Stimulated activated naive B cell treated with anti-CD40 and anti-IgM and Interleukin-4, amounts not matched to agents 10 μg/mL and 1 μg/mL and 100 μg/mL, for 72 hours (primary cell): ENCODE measurements at regions not wholly inside any gene's neighbourhood (a gene's known extent, or its start where the extent isn't known, plus 50 kb on each side); places are given as distances from the start of the nearest gene placed in this dataset.
"Not testable (repeated sequence)": the region's sequence is repeated elsewhere in the genome, so short reads cannot be mapped to it uniquely, and the experiment has no call there.

Source experiments
- ATAC-seq, 2 donors: fragments of 150-1000 bp; cut with Tn5 transposase; replicated peaks; 2 replicates each; pipeline ENCODE4 v1.10.0; 2021; ENCODE audit warnings: moderate library complexity in 1 of 2
- DNase-seq: peaks from one replicate; pipeline ENCODE4 v3.0.0; 2021
- H3K27ac Mint-ChIP-seq: one replicate; pipeline ENCODE4 v1.8.0; 2022; ENCODE audit warnings: mild to moderate bottlenecking, mixed read lengths
- H3K27me3 Mint-ChIP-seq, 2 donors: one replicate each; pipeline ENCODE4 v1.8.0; 2022; ENCODE audit warnings: mixed read lengths in 2 of 2
- H3K36me3 Mint-ChIP-seq, 2 donors: one replicate each; pipeline ENCODE4 v1.8.0; 2022; ENCODE audit warnings: mixed read lengths in 2 of 2, mild to moderate bottlenecking in 1 of 2
- H3K4me1 Mint-ChIP-seq, 2 donors: one replicate each; pipeline ENCODE4 v1.8.0; 2022; ENCODE audit warnings: mixed read lengths in 2 of 2, mild to moderate bottlenecking in 1 of 2
- H3K4me3 Mint-ChIP-seq, 2 donors: one replicate each; pipeline ENCODE4 v1.8.0; 2022; ENCODE audit warnings: mild to moderate bottlenecking in 2 of 2, mixed read lengths in 2 of 2, moderate library complexity in 1 of 2
- H3K9me3 Mint-ChIP-seq, 2 donors: one replicate each; pipeline ENCODE4 v1.8.0; 2022; ENCODE audit warnings: mixed read lengths in 2 of 2, mild to moderate bottlenecking in 1 of 2

DNA sequence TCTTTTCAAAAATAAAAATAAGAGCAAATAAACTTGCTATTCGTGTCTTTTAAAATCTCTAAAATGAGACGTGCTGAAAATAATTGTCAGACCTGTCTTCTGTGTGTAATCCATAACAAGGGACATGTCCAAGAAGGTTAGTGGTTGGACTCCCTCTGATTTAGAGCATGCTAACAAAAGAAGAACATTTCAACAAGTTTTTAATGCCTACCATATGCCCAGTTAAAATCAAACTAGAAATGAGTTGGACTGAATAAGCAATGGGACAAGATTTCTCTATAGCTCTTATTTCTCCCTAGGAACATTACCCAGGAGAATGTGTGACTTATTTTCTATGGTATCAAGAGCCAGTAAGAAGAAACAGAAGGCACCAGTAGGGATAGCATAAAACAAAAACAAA is 689.7 kb upstream of the SOX9 start:
- Mint-ChIP-seq H3K27ac (no peak overlapping the region), H3K4me1 (no peaks in the 10 kb centered on the region), H3K9me3 (peaks cover 3 to 4% of the 10 kb centered on the region in 2 donors), H3K27me3 (no peaks in the 10 kb centered on the region), H3K4me3 (no peak overlapping the region), H3K36me3 (no peaks in the 10 kb centered on the region)
- no peak for DNase-seq
- no peak for ATAC-seq

DNA sequence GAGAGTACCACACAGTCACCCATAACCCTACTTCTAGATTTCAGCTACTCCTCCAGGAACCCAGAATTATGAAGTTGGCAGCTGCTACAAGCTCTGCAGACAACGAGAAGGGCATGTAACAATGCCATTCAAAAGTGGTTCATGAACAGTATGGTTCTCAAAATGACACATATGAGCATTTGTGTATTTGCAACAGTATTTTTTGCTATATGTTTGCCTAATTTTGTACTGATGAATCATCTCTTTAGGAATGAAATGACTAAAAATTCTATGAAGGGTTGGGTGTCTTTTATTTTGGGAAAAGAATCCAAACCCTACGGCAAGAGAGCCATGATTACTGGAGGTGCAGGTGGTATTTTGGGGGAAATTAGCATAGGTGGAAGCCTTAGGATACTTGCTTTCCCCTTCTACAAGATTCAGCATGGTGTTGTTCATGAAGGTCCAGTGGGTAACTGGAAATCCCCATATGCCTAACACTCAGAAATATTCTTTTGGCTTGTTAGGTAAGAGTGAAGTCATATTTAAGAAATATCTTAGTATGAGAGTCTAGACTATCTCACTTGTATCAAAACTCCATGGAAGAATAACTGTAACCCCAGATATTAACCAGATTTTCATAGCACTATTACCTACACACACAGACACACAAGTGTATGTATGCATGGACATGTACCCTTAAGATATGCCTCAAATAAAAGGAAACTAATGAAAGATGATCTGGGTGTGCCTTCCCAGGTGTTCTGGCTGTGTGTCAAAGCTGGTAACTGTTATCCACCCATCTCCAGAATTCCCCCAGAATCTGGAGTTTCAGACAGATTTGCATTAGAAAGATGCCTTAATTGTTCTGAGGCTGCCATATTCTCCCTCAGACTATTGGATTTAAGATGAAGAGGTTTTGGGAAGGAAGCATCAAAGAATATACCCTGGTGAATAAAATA is 688.2 kb upstream of the SOX9 start:
- Mint-ChIP-seq H3K27me3 (no peaks in the 10 kb centered on the region), H3K4me1 (no peaks in the 10 kb centered on the region), H3K9me3 (peaks cover 3 to 4% of the 10 kb centered on the region in 2 donors), H3K27ac (no peak overlapping the region), H3K36me3 (no peaks in the 10 kb centered on the region), H3K4me3 (no peak overlapping the region)
- DNase-seq: no peak
- no peak for ATAC-seq

DNA sequence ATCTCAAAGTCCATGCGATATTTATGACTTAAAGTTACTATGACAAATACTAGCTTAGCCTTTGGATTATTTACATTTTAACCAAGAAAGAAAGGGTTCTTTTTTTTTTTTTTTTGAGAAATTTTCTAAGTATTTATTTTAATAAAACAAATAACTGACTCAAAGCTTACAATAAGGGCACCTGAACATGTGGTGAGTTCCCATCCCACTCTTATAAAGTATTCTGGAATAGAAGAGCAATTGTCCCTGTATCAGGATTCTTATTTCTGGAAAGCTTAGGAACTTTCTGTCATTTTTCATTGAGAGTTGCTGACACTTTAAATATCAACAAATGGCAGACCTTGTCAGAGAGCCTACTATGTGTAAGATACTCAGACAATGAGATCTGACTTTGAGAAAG is 686.1 kb upstream of the SOX9 start:
- ATAC-seq: no peak
- no peaks in the 10 kb centered on the region for H3K27me3 Mint-ChIP-seq
- H3K9me3 Mint-ChIP-seq: no peaks in the 10 kb centered on the region
- no peak overlapping the region for H3K27ac Mint-ChIP-seq
- H3K4me3 Mint-ChIP-seq: no peak overlapping the region
- no peak for DNase-seq
- no peaks in the 10 kb centered on the region for H3K36me3 Mint-ChIP-seq
- no peaks in the 10 kb centered on the region for H3K4me1 Mint-ChIP-seq

DNA sequence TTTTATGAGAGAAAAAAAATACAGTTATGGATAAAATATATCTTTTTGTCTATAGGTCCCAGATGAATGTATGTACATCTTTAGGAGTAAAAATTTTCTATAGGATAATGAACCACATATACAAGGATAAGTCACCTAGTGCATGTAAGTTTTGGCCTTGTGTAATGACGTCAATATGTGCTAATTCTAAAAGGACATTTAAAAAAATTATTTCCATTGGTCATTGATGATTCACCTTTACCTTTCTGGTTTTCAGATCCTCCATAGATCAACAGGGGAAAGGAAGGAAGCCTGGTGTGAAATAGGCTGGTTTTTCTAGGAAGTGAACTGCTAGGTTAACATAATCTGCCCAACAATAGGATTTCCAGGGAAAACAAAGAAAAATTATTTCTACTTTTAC is 684.3 kb upstream of the SOX9 start:
- Mint-ChIP-seq H3K9me3 (peaks cover 0 to 2% of the 10 kb centered on the region in 2 donors), H3K36me3 (no peaks in the 10 kb centered on the region), H3K4me3 (no peak overlapping the region), H3K27me3 (no peaks in the 10 kb centered on the region), H3K27ac (no peak overlapping the region), H3K4me1 (no peaks in the 10 kb centered on the region)
- DNase-seq (no peak), ATAC-seq (no peak)

DNA sequence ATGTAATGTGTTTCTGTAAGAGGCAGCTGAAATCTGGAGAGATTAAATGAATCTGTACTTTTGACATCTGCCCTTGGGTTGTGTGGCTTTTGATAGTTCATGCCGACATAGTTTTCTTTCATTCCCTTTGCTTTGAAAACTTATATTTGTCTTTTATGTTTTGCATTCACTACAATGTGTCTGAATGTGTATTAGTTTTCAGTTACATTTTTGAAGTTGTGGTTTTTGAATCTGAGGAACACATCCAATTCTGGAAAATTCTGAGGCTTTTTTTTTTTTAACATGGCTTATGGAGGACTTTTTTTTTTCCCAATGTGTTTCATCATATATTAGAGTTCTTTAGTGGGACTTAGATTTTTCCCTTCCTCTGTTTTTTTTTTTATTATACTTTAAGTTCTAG is 683.7 kb upstream of the SOX9 start:
- no peak for ATAC-seq
- H3K36me3 Mint-ChIP-seq: no peaks in the 10 kb centered on the region

DNA sequence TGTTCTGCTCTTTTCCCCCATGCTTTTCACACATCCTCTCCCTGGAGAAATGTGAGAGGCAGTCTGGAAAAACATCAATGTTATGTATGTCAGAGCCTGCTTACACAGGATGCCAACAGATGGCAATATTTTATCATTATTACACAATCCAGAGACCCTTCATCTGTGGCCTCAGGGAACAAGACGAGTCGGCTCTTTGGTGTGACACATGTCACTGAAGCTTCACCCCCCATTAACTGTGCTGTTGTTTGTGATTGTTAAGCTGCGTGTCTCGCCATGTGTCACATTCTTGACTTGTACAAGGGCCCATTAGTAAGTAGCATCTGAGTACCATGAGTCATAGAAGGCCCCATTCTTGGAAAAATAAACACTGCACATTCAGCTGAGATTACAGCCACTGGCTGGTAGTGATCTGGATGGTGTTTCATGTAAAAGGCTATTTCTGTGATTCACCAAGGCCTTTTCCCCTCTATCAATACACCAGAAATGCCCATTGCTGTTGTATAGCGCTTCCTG is 682.1 kb upstream of the SOX9 start:
- ATAC-seq: no peak
- Mint-ChIP-seq H3K4me1 (no peaks in the 10 kb centered on the region), H3K9me3 (peaks cover 0 to 2% of the 10 kb centered on the region in 2 donors), H3K4me3 (no peak overlapping the region), H3K27me3 (no peaks in the 10 kb centered on the region), H3K36me3 (no peaks in the 10 kb centered on the region), H3K27ac (no peak overlapping the region)
- no peak for DNase-seq

More for the DNA sequence above, 683.7 kb upstream of the SOX9 start:
- no peak for DNase-seq
- Mint-ChIP-seq H3K9me3 (peaks cover 0 to 2% of the 10 kb centered on the region in 2 donors), H3K4me3 (no peak overlapping the region), H3K27ac (no peak overlapping the region), H3K4me1 (no peaks in the 10 kb centered on the region), H3K27me3 (no peaks in the 10 kb centered on the region)

DNA sequence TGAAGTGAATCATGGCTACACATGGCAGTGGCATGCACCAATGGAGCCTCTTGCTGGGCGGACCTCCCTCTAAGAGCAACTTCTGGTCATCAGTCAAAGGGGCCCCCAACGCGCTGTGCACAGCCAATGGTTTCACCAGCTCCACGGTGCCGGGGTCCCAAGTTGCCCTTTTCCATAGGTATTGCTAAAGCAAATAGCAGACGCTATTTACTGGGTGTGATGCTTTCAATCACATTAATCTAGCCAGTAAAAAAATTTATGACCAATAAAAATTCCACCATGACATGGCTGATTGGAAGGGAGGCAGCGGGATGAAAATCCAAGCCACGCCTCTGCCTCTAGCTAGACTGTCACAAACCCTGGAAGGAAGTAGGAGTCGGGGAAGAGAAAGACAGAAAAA is 680.3 kb upstream of the SOX9 start:
- Mint-ChIP-seq H3K4me3 (no peak overlapping the region), H3K4me1 (no peaks in the 10 kb centered on the region), H3K36me3 (no peaks in the 10 kb centered on the region), H3K27me3 (no peaks in the 10 kb centered on the region), H3K9me3 (peaks cover 0 to 2% of the 10 kb centered on the region in 2 donors), H3K27ac (no peak overlapping the region)
- no peak for ATAC-seq
- DNase-seq: no peak

DNA sequence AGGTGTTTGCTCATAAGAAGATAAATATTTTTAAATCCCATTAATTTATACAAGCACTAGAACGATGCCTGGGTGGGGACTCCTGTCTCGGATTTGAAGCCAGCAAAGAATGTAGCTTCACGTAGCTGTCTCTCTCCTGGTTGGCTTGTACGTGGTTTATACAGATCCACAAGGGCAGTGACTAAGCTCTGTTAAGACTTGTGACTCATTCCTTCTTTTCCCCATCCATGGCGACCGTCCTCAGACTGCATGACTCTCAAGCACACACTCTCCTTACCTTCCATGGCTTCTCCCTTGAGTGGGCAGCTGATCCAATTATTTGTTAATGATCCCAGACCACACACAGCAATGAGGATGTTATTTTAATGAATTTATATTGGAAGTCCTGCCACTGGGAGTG is 679.7 kb upstream of the SOX9 start:
- no peak overlapping the region for H3K4me3 Mint-ChIP-seq
- DNase-seq (no peak), ATAC-seq (no peak)
- no peak overlapping the region for H3K27ac Mint-ChIP-seq
- H3K36me3 Mint-ChIP-seq: no peaks in the 10 kb centered on the region
- H3K27me3 Mint-ChIP-seq: no peaks in the 10 kb centered on the region
- H3K4me1 Mint-ChIP-seq: no peaks in the 10 kb centered on the region
- H3K9me3 Mint-ChIP-seq: peaks cover 0 to 3% of the 10 kb centered on the region in 2 donors

DNA sequence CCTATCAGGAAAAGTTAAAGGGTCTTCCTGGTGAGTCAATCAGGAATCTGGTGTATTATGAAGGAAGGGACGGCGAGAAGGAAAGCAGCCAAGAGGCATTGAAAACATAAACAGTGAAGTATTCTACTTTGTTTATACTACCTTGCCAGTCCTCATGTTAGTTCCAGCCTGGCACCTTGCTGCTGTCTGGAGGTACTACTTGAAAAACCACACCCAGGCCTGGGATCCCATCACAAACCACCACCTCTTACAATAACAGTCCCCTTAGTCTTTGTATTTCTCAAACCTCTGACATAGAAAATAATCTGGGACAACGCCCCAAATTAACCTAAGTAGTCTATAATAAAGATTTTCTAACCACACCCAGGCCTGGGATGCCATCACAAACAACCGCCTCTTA is 676.7 kb upstream of the SOX9 start:
- Mint-ChIP-seq H3K9me3 (peaks cover 0 to 5% of the 10 kb centered on the region in 2 donors), H3K27ac (no peak overlapping the region), H3K4me3 (no peak overlapping the region), H3K27me3 (no peaks in the 10 kb centered on the region), H3K4me1 (no peaks in the 10 kb centered on the region), H3K36me3 (no peaks in the 10 kb centered on the region)
- no peak for DNase-seq
- ATAC-seq: no peak

DNA sequence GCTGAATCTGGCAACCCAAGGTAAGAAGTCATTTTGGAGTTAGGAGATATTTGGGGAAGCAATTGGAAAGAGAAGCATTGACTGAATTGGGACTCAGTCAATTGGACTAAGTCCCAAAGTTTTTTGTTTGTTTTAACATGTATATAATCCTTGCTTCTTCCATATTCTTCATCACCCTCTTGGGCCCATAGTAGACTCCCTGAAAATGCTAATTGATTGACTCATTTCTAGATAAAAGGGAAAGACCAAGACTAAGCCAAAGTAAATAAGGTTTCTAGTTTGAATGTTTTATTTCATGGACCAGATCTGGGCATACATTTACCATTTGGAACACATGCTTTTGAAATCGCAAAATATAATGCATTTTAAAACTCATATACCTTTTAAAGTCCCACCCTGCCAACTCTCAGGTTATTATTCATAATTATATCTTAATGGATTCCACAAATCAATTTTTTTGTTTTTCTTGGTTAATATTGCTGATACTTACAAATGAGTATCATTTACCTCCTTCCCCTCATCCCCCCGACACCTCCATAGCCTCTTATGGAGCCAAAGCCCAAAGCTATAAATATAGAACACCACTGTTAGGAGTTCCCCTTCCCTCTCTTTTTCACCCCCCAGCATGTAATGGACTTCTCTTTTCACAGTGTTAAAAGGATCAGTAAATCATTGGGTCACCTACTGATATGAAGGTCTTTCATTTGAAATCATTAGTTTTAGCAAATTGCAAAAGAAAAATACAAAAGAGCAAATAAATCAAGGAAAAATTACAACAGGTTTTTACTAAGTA is 674.0 kb upstream of the SOX9 start:
- Mint-ChIP-seq H3K4me3 (no peak overlapping the region), H3K27ac (no peak overlapping the region), H3K27me3 (no peaks in the 10 kb centered on the region), H3K9me3 (peaks cover 0 to 8% of the 10 kb centered on the region in 2 donors), H3K4me1 (no peaks in the 10 kb centered on the region), H3K36me3 (no peaks in the 10 kb centered on the region)
- DNase-seq: no peak
- ATAC-seq: no peak

DNA sequence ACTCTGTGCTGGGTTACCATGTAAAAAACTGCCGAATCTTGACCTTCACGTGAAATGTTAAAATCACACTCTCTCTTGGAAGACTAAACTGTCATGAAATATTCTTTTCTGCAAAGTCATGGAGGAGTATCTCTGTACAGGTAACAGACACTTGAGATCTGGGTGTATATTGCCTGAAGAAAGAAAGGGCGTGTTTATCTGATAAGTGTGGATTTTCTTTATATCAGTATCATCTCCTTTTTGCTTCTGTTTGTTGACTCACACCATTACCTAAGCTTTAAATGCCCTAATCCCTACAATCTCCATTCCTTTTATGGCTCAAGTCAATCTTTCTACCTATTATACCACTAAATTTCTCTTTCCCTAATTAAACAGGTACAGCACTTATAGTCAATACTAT is 673.2 kb upstream of the SOX9 start:
- H3K4me3 Mint-ChIP-seq: no peak overlapping the region
- DNase-seq: no peak
- no peaks in the 10 kb centered on the region for H3K4me1 Mint-ChIP-seq
- H3K27ac Mint-ChIP-seq: no peak overlapping the region
- H3K27me3 Mint-ChIP-seq: no peaks in the 10 kb centered on the region
- H3K9me3 Mint-ChIP-seq: peaks cover 0 to 8% of the 10 kb centered on the region in 2 donors
- no peak for ATAC-seq
- H3K36me3 Mint-ChIP-seq: no peaks in the 10 kb centered on the region

DNA sequence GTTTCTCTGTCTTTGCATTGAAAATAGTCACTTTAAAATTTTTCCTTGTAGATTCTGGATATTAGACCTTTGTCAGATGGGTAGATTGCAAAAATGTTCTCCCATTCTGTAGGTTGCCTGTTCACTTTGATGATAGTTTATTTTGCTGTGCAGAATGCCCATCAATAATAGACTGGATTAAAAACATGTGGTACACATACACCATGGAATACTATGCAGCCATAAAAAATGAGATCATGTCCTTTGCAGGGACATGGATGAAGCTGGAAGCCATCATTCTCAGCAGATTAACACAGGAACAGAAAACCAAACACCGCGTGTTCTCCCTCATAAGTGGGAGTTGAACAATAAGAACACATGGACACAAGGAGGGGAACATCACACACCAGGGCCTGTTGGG is 670.2 kb upstream of the SOX9 start:
- not testable (repeated sequence) for H3K9me3 Mint-ChIP-seq, H3K36me3 Mint-ChIP-seq, ATAC-seq, H3K27me3 Mint-ChIP-seq, H3K27ac Mint-ChIP-seq, H3K4me1 Mint-ChIP-seq, H3K4me3 Mint-ChIP-seq, DNase-seq

DNA sequence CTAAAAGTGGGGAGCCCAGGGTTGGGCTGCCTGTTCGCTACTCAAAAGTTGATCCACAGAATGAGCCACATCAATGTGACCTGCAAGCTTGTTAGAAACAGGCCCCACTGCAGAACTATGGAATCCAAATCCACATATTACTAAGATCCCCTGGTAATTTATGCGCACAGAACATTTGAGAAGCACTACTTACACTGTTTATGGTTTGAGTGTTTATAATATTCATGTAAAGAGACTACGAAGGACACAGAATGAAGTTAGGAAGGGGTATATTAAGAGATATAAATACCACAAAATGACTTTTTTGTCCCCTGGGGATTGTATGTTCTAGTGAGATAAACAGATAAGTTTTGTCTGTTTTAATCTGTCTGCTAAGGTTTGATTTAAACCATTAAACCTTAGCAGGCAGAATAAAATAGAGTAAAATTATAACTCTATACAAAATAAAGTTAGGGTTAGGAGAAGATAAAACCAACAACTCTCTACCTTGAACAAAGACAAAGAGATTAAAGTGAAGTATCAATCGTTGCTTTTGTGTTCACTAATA is 666.9 kb upstream of the SOX9 start:
- no peaks in the 10 kb centered on the region for H3K27me3 Mint-ChIP-seq
- ATAC-seq (no peak), DNase-seq (no peak)
- no peaks in the 10 kb centered on the region for H3K36me3 Mint-ChIP-seq
- peaks cover 0 to 5% of the 10 kb centered on the region in 2 donors for H3K9me3 Mint-ChIP-seq
- H3K27ac Mint-ChIP-seq: no peak overlapping the region
- H3K4me3 Mint-ChIP-seq: no peak overlapping the region
- H3K4me1 Mint-ChIP-seq: no peaks in the 10 kb centered on the region

DNA sequence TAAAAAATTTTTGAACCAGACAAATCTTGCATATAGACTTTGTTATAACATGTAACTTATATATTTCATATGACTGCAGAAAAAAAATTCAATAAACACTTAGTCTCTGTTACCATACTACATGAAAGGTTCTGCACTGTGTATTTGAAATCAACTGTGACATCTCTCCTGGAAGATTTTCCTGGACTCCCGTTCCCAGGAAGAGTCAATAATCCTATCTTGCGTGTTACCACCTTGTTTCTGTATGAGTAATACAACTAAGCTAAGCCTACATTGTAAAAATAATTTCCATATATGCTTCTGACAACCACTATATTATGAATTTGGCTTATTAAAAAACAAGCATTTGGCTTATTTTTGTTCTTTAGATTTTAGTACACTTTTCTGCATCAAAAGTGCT is 665.6 kb upstream of the SOX9 start:
- Mint-ChIP-seq H3K27ac (no peak overlapping the region), H3K4me3 (no peak overlapping the region), H3K9me3 (peaks cover 0 to 3% of the 10 kb centered on the region in 2 donors), H3K4me1 (no peaks in the 10 kb centered on the region), H3K27me3 (no peaks in the 10 kb centered on the region), H3K36me3 (no peaks in the 10 kb centered on the region)
- ATAC-seq (no peak), DNase-seq (no peak)
